H1 (cell line): ENCODE measurements at regions not wholly inside any gene's neighbourhood (a gene's known extent, or its start where the extent isn't known, plus 50 kb on each side); places are given as distances from the start of the nearest gene placed in this dataset.

Experiments
- CTCF ChIA-PET: fragments of 300-600 bp; sonication (Branson Sonifier 250); formaldehyde crosslinking; loops from one replicate; lab custom pipeline; 2021; ENCODE audit not compliant: partially characterized antibody; lab: Charles Lee
- POLR2A ChIA-PET: fragments of 300-600 bp; sonication (Branson Sonifier 250); formaldehyde crosslinking; loops from one replicate; lab custom pipeline; 2021; ENCODE audit warnings: inconsistent platforms; ENCODE audit not compliant: partially characterized antibody; lab: Charles Lee
- DNase-seq, 2 experiments: peaks; one replicate each; pipeline versions ENCODE4 v3.0.0 to v3.0.0-alpha.2; 2010 to 2022; ENCODE audit warnings: low spot score in 2 of 2, low read depth in 1 of 2, mixed read lengths in 1 of 2
- FAIRE-seq: peaks from 2 replicates; lab custom pipeline; 2011; peaks lifted over from hg19 to GRCh38; lab: Jason Lieb, UNC
- H2AFZ ChIP-seq: 2 replicates; pipeline ENCODE4 v1.8.1; 2012; ENCODE audit warnings: low read length, inconsistent platforms
- H2AK5ac ChIP-seq: 2 replicates; pipeline ENCODE4 v1.6.1; 2013; ENCODE audit warnings: low read depth, low read length
- H2BK120ac ChIP-seq: replicated peaks from 2 replicates; pipeline ENCODE3; 2013; ENCODE audit warnings: low read depth, low read length, inconsistent platforms
- H2BK12ac ChIP-seq: 2 replicates; pipeline ENCODE4 v1.6.1; 2013; ENCODE audit warnings: low read depth, low read length
- H2BK15ac ChIP-seq: 2 replicates; pipeline ENCODE4 v1.6.1; 2013; ENCODE audit warnings: low read length
- H2BK20ac ChIP-seq: 2 replicates; pipeline ENCODE4 v1.6.1; 2013; ENCODE audit warnings: low read length
- H2BK5ac ChIP-seq: 2 replicates; pipeline ENCODE4 v1.6.1; 2013; ENCODE audit warnings: low read depth, low read length
- H3K14ac ChIP-seq: 2 replicates; pipeline ENCODE4 v1.6.1; 2013; ENCODE audit warnings: inconsistent platforms; ENCODE audit not compliant: insufficient read length
- H3K18ac ChIP-seq: 2 replicates; pipeline ENCODE4 v1.6.1; 2013; ENCODE audit warnings: low read length; ENCODE audit errors: extremely low read depth
- H3K23ac ChIP-seq: 2 replicates; pipeline ENCODE4 v1.6.1; 2013; ENCODE audit warnings: inconsistent platforms; ENCODE audit not compliant: insufficient read length
- H3K23me2 ChIP-seq: 2 replicates; pipeline ENCODE4 v1.6.1; 2013; ENCODE audit warnings: low read depth, low read length
- H3K27ac ChIP-seq: 2 replicates; pipeline ENCODE4 v1.6.1; 2011; ENCODE audit warnings: low read depth, low read length, inconsistent platforms
- H3K27me3 ChIP-seq, 4 experiments: replicated peaks in 1 of 4; 1 replicate in 1 of 4; 2 replicates in 3 of 4; pipeline versions ENCODE4 v1.6.1 to v1.8.1; 2011 to 2013; ENCODE audit warnings: low read length in 3 of 4, mild to moderate bottlenecking in 3 of 4, inconsistent platforms in 2 of 4, mixed read lengths in 2 of 4, moderate library complexity in 1 of 4; ENCODE audit not compliant: control insufficient read depth in 3 of 4, insufficient read depth in 3 of 4; ENCODE audit errors: extremely low read depth in 1 of 4
- H3K36me3 ChIP-seq, 4 experiments: 2 replicates each; pipeline versions ENCODE4 v1.6.1 to v1.8.1; 2011 to 2013; ENCODE audit warnings: mild to moderate bottlenecking in 4 of 4, low read length in 3 of 4, moderate library complexity in 2 of 4, control low read depth in 1 of 4, inconsistent platforms in 1 of 4; ENCODE audit not compliant: insufficient read depth in 4 of 4, control insufficient read depth in 2 of 4
- H3K4ac ChIP-seq: replicated peaks from 2 replicates; pipeline ENCODE3; 2013; ENCODE audit warnings: low read length, low read depth, mixed read lengths, inconsistent platforms; ENCODE audit not compliant: insufficient read length
- H3K4me1 ChIP-seq, 4 experiments: replicated peaks in 1 of 4; 1 replicate in 1 of 4; 2 replicates in 3 of 4; pipeline versions ENCODE4 v1.6.1 to v1.8.1; 2011 to 2013; ENCODE audit warnings: low read length in 3 of 4, inconsistent platforms in 2 of 4, mixed read lengths in 1 of 4; ENCODE audit not compliant: insufficient read depth in 4 of 4, control insufficient read depth in 3 of 4
- H3K4me2 ChIP-seq, 2 experiments: 2 replicates each; pipeline versions ENCODE4 v1.6.1 to v1.8.1; 2011 to 2013; ENCODE audit warnings: low read depth in 2 of 2, low read length in 2 of 2, control low read depth in 1 of 2, inconsistent platforms in 1 of 2, mild to moderate bottlenecking in 1 of 2; ENCODE audit not compliant: insufficient read depth in 1 of 2
- H3K4me3 ChIP-seq, 4 experiments: fragments of 200-600, 300-600 bp in 1 of 4; sonication (generic), shearing (Covaris generic), sonication (Bioruptor Twin) in 1 of 4; 2 replicates each; pipeline versions ENCODE4 v1.5.1 to v1.8.1; 2011 to 2016; ENCODE audit warnings: low read length in 4 of 4, low read depth in 3 of 4, control low read depth in 2 of 4, inconsistent platforms in 2 of 4, mild to moderate bottlenecking in 2 of 4, mixed read lengths in 1 of 4, moderate library complexity in 1 of 4; ENCODE audit not compliant: insufficient read depth in 2 of 4; ENCODE audit errors: extremely low read depth in 1 of 4
- H3K56ac ChIP-seq: replicated peaks from 2 replicates; pipeline ENCODE3; 2013; ENCODE audit warnings: low read depth, mild to moderate bottlenecking, mixed read lengths, low read length, inconsistent platforms; ENCODE audit not compliant: insufficient read length
- H3K79me1 ChIP-seq: 2 replicates; pipeline ENCODE4 v1.6.1; 2013; ENCODE audit warnings: low read depth, low read length, control low read depth
- H3K79me2 ChIP-seq, 2 experiments: 2 replicates each; pipeline versions ENCODE4 v1.6.1 to v1.8.1; 2012 to 2013; ENCODE audit warnings: low read length in 2 of 2, mild to moderate bottlenecking in 2 of 2, inconsistent platforms in 1 of 2; ENCODE audit not compliant: insufficient read depth in 2 of 2, control insufficient read depth in 1 of 2
- H3K9ac ChIP-seq, 4 experiments: replicated peaks in 1 of 4; 1 replicate in 1 of 4; 2 replicates in 3 of 4; pipeline versions ENCODE4 v1.6.1 to v1.8.1; 2011 to 2013; ENCODE audit warnings: low read depth in 3 of 4, low read length in 3 of 4, control low read depth in 2 of 4, mild to moderate bottlenecking in 2 of 4, moderate library complexity in 2 of 4, inconsistent platforms in 1 of 4; ENCODE audit errors: extremely low read depth in 1 of 4
- H3K9me3 ChIP-seq, 2 experiments: 2 replicates each; pipeline versions ENCODE4 v1.6.1 to v1.8.1; 2012 to 2013; ENCODE audit warnings: mild to moderate bottlenecking in 2 of 2, moderate library complexity in 2 of 2, control low read depth in 1 of 2, inconsistent platforms in 1 of 2, low read depth in 1 of 2, low read length in 1 of 2, mixed read lengths in 1 of 2; ENCODE audit not compliant: insufficient read depth in 2 of 2
- H4K20me1 ChIP-seq, 2 experiments: replicated peaks in 1 of 2; 2 replicates each; pipeline versions ENCODE3 to v1.8.1; 2011 to 2013; ENCODE audit warnings: inconsistent platforms in 2 of 2, low read length in 2 of 2, mild to moderate bottlenecking in 1 of 2; ENCODE audit not compliant: insufficient read depth in 2 of 2, control insufficient read depth in 1 of 2
- H4K5ac ChIP-seq: 2 replicates; pipeline ENCODE4 v1.6.1; 2013; ENCODE audit warnings: low read length, low read depth, mixed read lengths, inconsistent platforms; ENCODE audit not compliant: insufficient read length
- H4K8ac ChIP-seq: 2 replicates; pipeline ENCODE4 v1.8.0; 2013; ENCODE audit warnings: mild to moderate bottlenecking, moderate library complexity, low read length, inconsistent platforms; ENCODE audit not compliant: insufficient read depth; ENCODE audit errors: extremely low read depth
- H4K91ac ChIP-seq: replicated peaks from 2 replicates; pipeline ENCODE3; 2013; ENCODE audit warnings: low read length, mixed read lengths, inconsistent platforms; ENCODE audit not compliant: insufficient read length
- CTCF ChIP-seq, 3 experiments: IDR thresholded peaks; 1 replicate in 2 of 3; 2 replicates in 1 of 3; pipeline versions ENCODE4 v1.5.1 to v1.6.1; 2011; ENCODE audit warnings: low read length in 3 of 3, mild to moderate bottlenecking in 3 of 3, inconsistent platforms in 2 of 3, low read depth in 1 of 3, moderate library complexity in 1 of 3; ENCODE audit not compliant: insufficient read depth in 1 of 3; ENCODE audit errors: control extremely low read depth in 1 of 3
- EP300 ChIP-seq, 2 experiments: IDR thresholded peaks; 1 replicate in 1 of 2; 2 replicates in 1 of 2; pipeline ENCODE4 v1.6.1; 2011 to 2012; ENCODE audit warnings: low read depth in 2 of 2, low read length in 2 of 2, mild to moderate bottlenecking in 2 of 2, borderline replicate concordance in 1 of 2, inconsistent platforms in 1 of 2, moderate library complexity in 1 of 2
- FOSL1 ChIP-seq: IDR thresholded peaks from 2 replicates; pipeline ENCODE4 v1.6.1; 2011; ENCODE audit warnings: mild to moderate bottlenecking, low read depth, low read length, moderate library complexity; ENCODE audit not compliant: insufficient read depth
- GABPA ChIP-seq: IDR thresholded peaks from 2 replicates; pipeline ENCODE4 v1.6.1; 2011; ENCODE audit warnings: mild to moderate bottlenecking, low read length, moderate library complexity, borderline replicate concordance; ENCODE audit not compliant: insufficient read depth
- SIRT6 ChIP-seq: IDR thresholded peaks from one replicate; pipeline ENCODE4 v1.7.1; 2012; ENCODE audit warnings: low read length, inconsistent platforms
- TBP ChIP-seq: IDR thresholded peaks from 2 replicates; pipeline ENCODE4 v1.6.1; 2011; ENCODE audit warnings: low read depth, low read length, improper control_type of control experiment
- YY1 ChIP-seq: IDR thresholded peaks from 2 replicates; pipeline ENCODE4 v1.6.1; 2011; ENCODE audit warnings: low read depth, mild to moderate bottlenecking, low read length
- WGBS, 2 experiments: shearing (Covaris generic) in 1 of 2; methylation state at CpG; one replicate each; pipeline versions ENCODE4 v1.1.6 to v1.1.7; 2013 to 2015; ENCODE audit warnings: low lambda C conversion rate in 2 of 2, mixed read lengths in 2 of 2, inconsistent platforms in 1 of 2, low coverage in 1 of 2, missing lambda C conversion rate in 1 of 2; ENCODE audit not compliant: insufficient replicate concordance in 2 of 2, insufficient coverage in 1 of 2, insufficient read length in 1 of 2; ENCODE audit errors: extremely low coverage in 1 of 2, missing lambda C conversion rate in 1 of 2; 5-methylcytosine and 5-hydroxymethylcytosine counted together
- TF ChIP-seq, protein P1 (sequence below): IDR thresholded peaks from 2 replicates; pipeline ENCODE4 v1.6.1; 2012; ENCODE audit warnings: low read length, inconsistent platforms
- TF ChIP-seq, protein P2 (sequence below): IDR thresholded peaks from 2 replicates; pipeline ENCODE4 v1.6.1; 2012; ENCODE audit warnings: inconsistent platforms

DNA sequence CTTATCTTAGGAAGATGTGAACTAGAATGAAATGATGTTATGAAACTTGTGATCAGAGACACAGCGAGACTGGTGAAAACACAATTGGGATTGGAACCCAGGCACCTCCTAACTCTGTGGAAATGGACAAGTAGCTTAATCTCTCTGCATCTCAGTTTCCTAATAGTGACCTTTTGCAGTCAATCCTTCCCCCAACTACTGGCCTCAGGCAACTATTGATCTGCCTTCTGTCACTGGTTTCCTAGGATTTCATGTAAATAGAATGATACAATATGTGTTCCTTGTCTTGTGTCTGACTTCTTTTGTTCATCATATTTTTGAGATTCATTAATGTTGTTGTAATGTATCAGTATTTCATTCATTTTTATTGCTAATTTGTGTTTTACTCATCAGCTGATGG lies 341.7 kb downstream of the REEP3 start:
- Histone ChIP-seq H3K18ac (no peak overlapping the region), H2BK20ac (no peak overlapping the region), H4K8ac (no peak overlapping the region), H3K9me3 (0 out of 4 replicates have a peak, but pooled peaks cover 3 to 4% of the 10 kb centered on the region in 2 experiments), H3K79me1 (no peaks in the 10 kb centered on the region), H2AFZ (no peak overlapping the region), H3K4ac (no peak overlapping the region), H4K20me1 (no peaks in the 10 kb centered on the region), H2BK12ac (no peak overlapping the region), H3K27ac (no peak overlapping the region), H4K91ac (no peak overlapping the region), H3K23ac (no peak overlapping the region), H3K27me3 (no peaks in the 10 kb centered on the region), H3K23me2 (no peaks in the 10 kb centered on the region; the same call in 1 of the 2 replicates), H2BK5ac (no peak overlapping the region), H3K9ac (no peak overlapping the region), H3K14ac (no peak overlapping the region), H2BK120ac (no peak overlapping the region), H3K4me2 (no peak overlapping the region), H3K4me3 (no peak overlapping the region), H3K56ac (no peak overlapping the region), H3K79me2 (no peaks in the 10 kb centered on the region), H2BK15ac (no peak overlapping the region), H2AK5ac (no peak overlapping the region), H4K5ac (no peak overlapping the region), H3K4me1 (peaks cover 0 to 3% (median 2%) of the 10 kb centered on the region in 4 experiments; a peak in 4 of 7 replicates), H3K36me3 (no peaks in the 10 kb centered on the region; a peak in 1 of 8 replicates)
- ChIA-PET POLR2A (no interaction called here), CTCF (interaction anchor here (16.4 kb wide), 1 partner anchor 113 kb away, joined by 256 read pairs; no protein-coding TSS in a partner anchor)
- FAIRE-seq (no peak), DNase-seq (no peak)
- WGBS, 2 experiments: 82% methylated on average over 1 of the region's 1 CpG; no CpG with 5 or more reads in 1 of the 2 experiments
- TF ChIP-seq, protein P1, sequence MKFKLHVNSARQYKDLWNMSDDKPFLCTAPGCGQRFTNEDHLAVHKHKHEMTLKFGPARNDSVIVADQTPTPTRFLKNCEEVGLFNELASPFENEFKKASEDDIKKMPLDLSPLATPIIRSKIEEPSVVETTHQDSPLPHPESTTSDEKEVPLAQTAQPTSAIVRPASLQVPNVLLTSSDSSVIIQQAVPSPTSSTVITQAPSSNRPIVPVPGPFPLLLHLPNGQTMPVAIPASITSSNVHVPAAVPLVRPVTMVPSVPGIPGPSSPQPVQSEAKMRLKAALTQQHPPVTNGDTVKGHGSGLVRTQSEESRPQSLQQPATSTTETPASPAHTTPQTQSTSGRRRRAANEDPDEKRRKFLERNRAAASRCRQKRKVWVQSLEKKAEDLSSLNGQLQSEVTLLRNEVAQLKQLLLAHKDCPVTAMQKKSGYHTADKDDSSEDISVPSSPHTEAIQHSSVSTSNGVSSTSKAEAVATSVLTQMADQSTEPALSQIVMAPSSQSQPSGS: no peak
- TF ChIP-seq YY1 (no peak), FOSL1 (no peak), GABPA (no peak), CTCF (IDR thresholded peaks at IDR 0.05; ENCODE audit: control extremely low read depth in 1 of 3, insufficient read depth in 1 of 3, low read depth in 1 of 3, low read length in 3 of 3) (no peak), SIRT6 (no peak), EP300 (IDR thresholded peaks at IDR 0.05; ENCODE audit: borderline replicate concordance in 1 of 2, low read depth in 2 of 2, low read length in 2 of 2) (no peak), TBP (no peak)
- TF ChIP-seq, protein P2, sequence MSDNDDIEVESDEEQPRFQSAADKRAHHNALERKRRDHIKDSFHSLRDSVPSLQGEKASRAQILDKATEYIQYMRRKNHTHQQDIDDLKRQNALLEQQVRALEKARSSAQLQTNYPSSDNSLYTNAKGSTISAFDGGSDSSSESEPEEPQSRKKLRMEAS: no peak
